Right lobe of liver (tissue), 4 donors: ENCODE measurements at regions not wholly inside any gene's neighbourhood (a gene's known extent, or its start where the extent isn't known, plus 50 kb on each side); places are given as distances from the start of the nearest gene placed in this dataset.

Experiments
- POLR2A ChIP-seq: fragments of 450-650 bp; IDR thresholded peaks from one replicate; pipeline ENCODE4 v1.6.1; 2017; ENCODE audit warnings: antibody characterized with exemption, mild to moderate bottlenecking
- TF ChIP-seq, protein P1 (sequence below), 4 donors: fragments of 200-600 bp in 3 of 4; fragments of 450-650 bp in 1 of 4; IDR thresholded peaks; one replicate each; pipeline versions ENCODE4 v1.5.1 to v1.8.0; 2016 to 2022; ENCODE audit warnings: antibody characterized with exemption in 4 of 4, mild to moderate bottlenecking in 2 of 4
- donor health status: DM: no; HTN: no; CAD: no.
- donor health status: DM: no; HTN: no; CAD: no.
- donor health status: DM: no; HTN: yes; CAD: no.

DNA sequence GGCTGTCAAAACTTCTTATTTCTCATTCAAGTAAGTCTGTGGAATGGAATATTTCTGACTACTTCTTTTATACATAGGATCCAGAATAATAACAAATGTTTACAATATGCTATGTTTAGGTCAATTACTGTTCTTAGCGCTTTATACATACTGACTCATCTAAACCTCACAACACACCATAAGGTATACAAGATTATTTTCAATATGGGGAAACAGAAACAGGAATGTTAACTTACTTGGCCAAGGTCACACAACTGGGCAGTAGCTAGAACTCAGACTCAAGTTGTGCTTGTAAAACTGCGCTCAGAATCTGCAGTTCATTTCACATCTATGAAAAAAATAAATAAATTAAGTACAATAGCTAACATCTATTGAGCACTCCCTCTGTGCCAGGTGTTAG is 168.0 kb downstream of the GNAI1 start:
- TF ChIP-seq, protein P1, sequence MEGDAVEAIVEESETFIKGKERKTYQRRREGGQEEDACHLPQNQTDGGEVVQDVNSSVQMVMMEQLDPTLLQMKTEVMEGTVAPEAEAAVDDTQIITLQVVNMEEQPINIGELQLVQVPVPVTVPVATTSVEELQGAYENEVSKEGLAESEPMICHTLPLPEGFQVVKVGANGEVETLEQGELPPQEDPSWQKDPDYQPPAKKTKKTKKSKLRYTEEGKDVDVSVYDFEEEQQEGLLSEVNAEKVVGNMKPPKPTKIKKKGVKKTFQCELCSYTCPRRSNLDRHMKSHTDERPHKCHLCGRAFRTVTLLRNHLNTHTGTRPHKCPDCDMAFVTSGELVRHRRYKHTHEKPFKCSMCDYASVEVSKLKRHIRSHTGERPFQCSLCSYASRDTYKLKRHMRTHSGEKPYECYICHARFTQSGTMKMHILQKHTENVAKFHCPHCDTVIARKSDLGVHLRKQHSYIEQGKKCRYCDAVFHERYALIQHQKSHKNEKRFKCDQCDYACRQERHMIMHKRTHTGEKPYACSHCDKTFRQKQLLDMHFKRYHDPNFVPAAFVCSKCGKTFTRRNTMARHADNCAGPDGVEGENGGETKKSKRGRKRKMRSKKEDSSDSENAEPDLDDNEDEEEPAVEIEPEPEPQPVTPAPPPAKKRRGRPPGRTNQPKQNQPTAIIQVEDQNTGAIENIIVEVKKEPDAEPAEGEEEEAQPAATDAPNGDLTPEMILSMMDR (IDR thresholded peaks at IDR 0.05): no peak
- TF ChIP-seq POLR2A: no peak
